PFSK-1 (cell line): ENCODE measurements at regions not wholly inside any gene's neighbourhood (a gene's known extent, or its start where the extent isn't known, plus 50 kb on each side); places are given as distances from the start of the nearest gene placed in this dataset.

Experiments used
- FOXP2 ChIP-seq: optimal IDR thresholded peaks from 2 replicates; pipeline ENCODE3; 2011; ENCODE audit warnings: borderline replicate concordance, control low read depth, inconsistent platforms; ENCODE audit not compliant: insufficient read depth; ENCODE audit errors: extremely low read length, extremely low read depth
- POLR2AphosphoS5 ChIP-seq: IDR thresholded peaks from 2 replicates; pipeline ENCODE4 v1.6.1; 2012; ENCODE audit warnings: low read depth, mild to moderate bottlenecking, control low read depth, low read length, moderate library complexity
- SIN3A ChIP-seq: IDR thresholded peaks from 2 replicates; pipeline ENCODE4 v1.6.1; 2012; ENCODE audit warnings: mild to moderate bottlenecking, low read length, moderate library complexity, borderline replicate concordance; ENCODE audit not compliant: insufficient read depth
- TAF1 ChIP-seq: IDR thresholded peaks from 2 replicates; pipeline ENCODE4 v1.6.1; 2012; ENCODE audit warnings: low read length, control low read depth, borderline replicate concordance; ENCODE audit not compliant: insufficient read depth
- TF ChIP-seq, protein P1 (sequence below), 2 experiments: IDR thresholded peaks; 2 replicates each; pipeline versions ENCODE4 v1.6.1 to v1.8.0; 2011 to 2012; ENCODE audit warnings: low read depth in 2 of 2, low read length in 2 of 2, control low read depth in 1 of 2, inconsistent platforms in 1 of 2, mild to moderate bottlenecking in 1 of 2, moderate library complexity in 1 of 2; ENCODE audit not compliant: insufficient read depth in 1 of 2

DNA sequence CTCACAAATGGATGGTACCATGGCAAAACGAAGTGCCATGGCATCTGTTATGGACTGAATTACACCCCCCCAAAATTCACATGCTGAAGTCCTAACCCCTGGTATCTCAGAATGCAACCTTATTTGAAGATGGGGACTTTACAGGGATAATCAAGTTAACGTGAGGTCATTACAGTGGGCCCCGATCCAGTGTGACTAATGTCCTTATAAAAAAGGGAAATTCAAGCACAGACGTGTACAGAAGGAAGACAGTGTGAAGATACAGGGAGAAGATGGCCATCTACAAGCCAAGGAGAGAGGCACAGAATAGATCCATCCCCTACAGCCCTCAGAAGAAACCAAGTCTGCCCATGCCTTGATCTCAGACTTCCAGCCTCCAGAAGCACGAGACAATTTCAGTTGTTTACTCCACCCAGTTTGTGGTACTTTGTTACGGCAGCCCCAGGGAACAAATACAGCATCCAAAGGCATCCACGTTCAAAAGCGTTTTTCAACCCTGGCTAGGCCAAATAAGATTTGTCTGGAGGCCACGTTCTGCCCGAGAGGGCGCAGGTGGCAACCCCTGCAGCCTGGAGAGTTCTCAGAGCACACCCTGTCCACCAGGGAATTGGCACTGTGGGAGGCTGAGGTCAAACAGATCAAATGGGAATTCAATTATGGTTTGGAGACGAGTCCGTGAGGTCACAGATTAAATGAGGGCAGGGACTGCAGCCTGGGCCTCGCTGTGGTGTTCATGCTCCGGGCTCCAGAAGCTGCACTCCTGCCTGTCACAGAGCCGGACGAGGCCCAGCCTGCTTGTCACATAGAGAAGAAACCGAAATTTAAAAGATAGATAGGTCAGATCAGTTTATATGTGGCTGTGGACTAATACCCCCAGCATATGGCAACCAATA is 494.8 kb downstream of the SHQ1 start:
- TF ChIP-seq, protein P1, sequence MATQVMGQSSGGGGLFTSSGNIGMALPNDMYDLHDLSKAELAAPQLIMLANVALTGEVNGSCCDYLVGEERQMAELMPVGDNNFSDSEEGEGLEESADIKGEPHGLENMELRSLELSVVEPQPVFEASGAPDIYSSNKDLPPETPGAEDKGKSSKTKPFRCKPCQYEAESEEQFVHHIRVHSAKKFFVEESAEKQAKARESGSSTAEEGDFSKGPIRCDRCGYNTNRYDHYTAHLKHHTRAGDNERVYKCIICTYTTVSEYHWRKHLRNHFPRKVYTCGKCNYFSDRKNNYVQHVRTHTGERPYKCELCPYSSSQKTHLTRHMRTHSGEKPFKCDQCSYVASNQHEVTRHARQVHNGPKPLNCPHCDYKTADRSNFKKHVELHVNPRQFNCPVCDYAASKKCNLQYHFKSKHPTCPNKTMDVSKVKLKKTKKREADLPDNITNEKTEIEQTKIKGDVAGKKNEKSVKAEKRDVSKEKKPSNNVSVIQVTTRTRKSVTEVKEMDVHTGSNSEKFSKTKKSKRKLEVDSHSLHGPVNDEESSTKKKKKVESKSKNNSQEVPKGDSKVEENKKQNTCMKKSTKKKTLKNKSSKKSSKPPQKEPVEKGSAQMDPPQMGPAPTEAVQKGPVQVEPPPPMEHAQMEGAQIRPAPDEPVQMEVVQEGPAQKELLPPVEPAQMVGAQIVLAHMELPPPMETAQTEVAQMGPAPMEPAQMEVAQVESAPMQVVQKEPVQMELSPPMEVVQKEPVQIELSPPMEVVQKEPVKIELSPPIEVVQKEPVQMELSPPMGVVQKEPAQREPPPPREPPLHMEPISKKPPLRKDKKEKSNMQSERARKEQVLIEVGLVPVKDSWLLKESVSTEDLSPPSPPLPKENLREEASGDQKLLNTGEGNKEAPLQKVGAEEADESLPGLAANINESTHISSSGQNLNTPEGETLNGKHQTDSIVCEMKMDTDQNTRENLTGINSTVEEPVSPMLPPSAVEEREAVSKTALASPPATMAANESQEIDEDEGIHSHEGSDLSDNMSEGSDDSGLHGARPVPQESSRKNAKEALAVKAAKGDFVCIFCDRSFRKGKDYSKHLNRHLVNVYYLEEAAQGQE (IDR thresholded peaks at IDR 0.05; ENCODE audit: insufficient read depth in 1 of 2, low read depth in 2 of 2, low read length in 2 of 2): no peak

DNA sequence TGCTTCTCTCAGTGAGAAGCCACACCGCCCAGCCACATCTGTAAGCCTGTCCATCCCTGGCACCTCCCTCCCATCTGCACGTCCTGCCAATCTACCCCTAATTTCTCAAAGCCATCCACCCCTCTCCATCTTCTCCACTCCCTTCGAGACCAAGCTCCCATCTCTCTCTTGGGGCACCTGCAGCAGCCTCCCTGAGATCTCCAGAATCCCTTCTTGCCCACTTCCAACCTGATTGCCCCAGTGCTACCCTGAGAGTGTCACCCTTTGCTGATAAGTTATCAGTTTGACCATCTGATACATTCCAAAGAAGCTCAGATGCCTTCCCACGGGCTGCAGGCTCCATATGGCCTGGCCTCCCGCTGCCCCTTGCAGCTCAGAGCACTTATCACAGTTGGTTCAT is 496.1 kb downstream of the SHQ1 start:
- no peak for TF ChIP-seq POLR2AphosphoS5
- TF ChIP-seq, protein P1 (IDR thresholded peaks at IDR 0.05; ENCODE audit: insufficient read depth in 1 of 2, low read depth in 2 of 2, low read length in 2 of 2): no peak
- TF ChIP-seq TAF1: no peak
- no peak for TF ChIP-seq FOXP2

DNA sequence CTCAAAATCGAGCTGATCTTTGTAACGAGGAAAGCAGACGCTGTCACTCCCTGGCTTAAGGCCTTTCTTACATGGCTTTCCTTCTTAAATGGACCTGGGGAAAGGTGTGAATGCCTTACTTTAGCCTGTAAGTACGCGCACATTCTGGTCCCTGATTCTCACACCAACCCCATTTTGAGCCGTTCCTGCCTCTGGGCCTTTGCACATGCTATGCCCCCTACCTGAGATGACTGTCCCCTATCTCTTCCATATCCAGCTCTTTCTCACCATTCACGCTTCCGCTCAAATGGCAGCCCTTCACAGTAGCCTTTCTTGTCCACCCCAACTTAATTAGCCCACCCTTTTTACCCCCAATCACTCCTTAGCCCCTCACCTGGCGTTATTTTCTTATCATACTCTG is 496.7 kb downstream of the SHQ1 start:
- TF ChIP-seq FOXP2 (no peak), POLR2AphosphoS5 (no peak), TAF1 (no peak), SIN3A (no peak)
- TF ChIP-seq, protein P1 (IDR thresholded peaks at IDR 0.05; ENCODE audit: insufficient read depth in 1 of 2, low read depth in 2 of 2, low read length in 2 of 2): no peak

DNA sequence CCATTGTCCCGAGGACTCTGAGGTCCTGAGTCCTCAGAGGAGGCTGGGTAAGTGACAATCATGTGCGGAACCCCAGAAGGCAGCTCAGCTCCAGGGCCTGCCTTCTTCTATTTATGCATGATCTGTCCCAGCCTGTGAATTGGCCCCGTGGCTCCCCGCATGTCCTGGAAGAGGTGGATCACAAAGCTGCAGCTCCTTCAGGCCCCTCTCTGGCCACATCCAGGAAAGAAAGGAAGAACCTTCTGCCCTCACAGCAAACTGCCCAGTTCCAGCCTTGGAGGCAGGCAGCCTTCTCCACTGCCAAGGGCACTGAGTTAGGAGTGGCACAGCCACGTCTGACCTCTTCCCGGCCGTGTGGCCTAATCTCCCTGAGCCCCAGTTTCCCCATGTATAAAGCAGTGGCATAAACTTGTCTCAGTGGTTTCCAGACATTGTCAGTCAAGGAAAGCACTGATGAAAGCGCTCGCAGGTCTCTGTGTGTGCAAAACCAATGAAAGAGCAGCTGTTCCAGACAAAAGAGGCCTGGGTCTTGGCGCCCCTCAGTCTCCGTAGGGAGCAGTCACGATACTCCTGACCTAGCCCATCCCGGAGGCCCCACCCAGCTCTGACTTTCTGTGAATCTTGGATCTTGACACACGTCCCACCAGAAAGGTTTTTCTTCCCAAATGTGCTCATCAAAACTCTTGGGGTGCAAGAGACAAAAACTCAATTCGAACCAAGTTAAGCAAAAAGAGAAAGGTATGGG is 497.3 kb downstream of the SHQ1 start:
- no peak for TF ChIP-seq SIN3A
- no peak for TF ChIP-seq TAF1
- TF ChIP-seq POLR2AphosphoS5: no peak
- TF ChIP-seq FOXP2: no peak
- TF ChIP-seq, protein P1 (IDR thresholded peaks at IDR 0.05; ENCODE audit: insufficient read depth in 1 of 2, low read depth in 2 of 2, low read length in 2 of 2): no peak

DNA sequence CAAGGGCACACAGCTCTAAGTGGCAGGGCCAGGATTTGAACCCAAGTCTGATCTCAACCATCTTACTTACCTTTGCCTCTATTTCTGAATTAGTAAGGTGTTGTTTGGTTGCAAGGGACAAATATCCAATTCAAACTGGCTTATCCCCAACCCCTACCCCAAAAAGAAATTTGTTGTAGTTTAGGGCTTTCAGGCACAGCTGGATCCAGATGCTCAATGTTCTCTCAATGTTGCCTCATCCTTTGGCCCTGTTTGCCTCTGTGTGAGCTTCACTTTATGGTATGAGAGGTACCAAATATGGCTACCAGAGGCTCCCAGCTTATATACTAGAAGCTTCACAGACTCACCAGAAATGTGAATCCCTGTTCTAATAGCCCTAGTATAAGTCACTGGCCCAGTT is 499.9 kb downstream of the SHQ1 start:
- TF ChIP-seq FOXP2 (no peak), TAF1 (no peak), POLR2AphosphoS5 (no peak), SIN3A (no peak)
- TF ChIP-seq, protein P1 (IDR thresholded peaks at IDR 0.05; ENCODE audit: insufficient read depth in 1 of 2, low read depth in 2 of 2, low read length in 2 of 2): no peak
